ENCODE measurements at regions not wholly inside any gene's neighbourhood (a gene's known extent, or its start where the extent isn't known, plus 50 kb on each side); places are given as distances from the start of the nearest gene placed in this dataset.

GRCh38 chr5:89300426-89300970 lies 417.5 kb upstream of the MEF2C start:
- H3K4me2 ChIP-seq (ENCODE audit: low read length): no peak overlapping the region
- CTCF ChIA-PET (ENCODE audit: unreplicated experiment): no interaction called here
- POLR2A ChIA-PET: interaction anchor here (0.8 kb wide), 1 partner anchor 9 kb away, joined by 3 read pairs; no protein-coding TSS in a partner anchor
- no peak overlapping the region for H3K27ac ChIP-seq (ENCODE audit: low read depth, low read length, poor library complexity, severe bottlenecking)
- intact Hi-C loops (cut with micrococcal nuclease; ENCODE audit: unreplicated experiment): no loop called here
- H4K20me1 ChIP-seq (ENCODE audit: insufficient read depth, low read length): no peaks in the 10 kb centered on the region
- no TSS peak for BruUV-seq (replicated peaks)
- H3K36me3 ChIP-seq (ENCODE audit: insufficient read depth, low read length): no peaks in the 10 kb centered on the region
- no peaks in the 10 kb centered on the region for H3K9me2 ChIP-seq (ENCODE audit: insufficient read depth, low read length)
- DNase-seq (ENCODE audit: low spot score): no peak
- no peak overlapping the region for H3K4me3 ChIP-seq (ENCODE audit: low read depth, low read length, poor library complexity, severe bottlenecking)
- H2AFZ ChIP-seq (ENCODE audit: low read length): no peak overlapping the region
- no peaks in the 10 kb centered on the region for H3K9me3 ChIP-seq (ENCODE audit: low read length)
- H3K79me2 ChIP-seq (ENCODE audit: insufficient read depth, low read depth, low read length): no peaks in the 10 kb centered on the region
- no peaks in the 10 kb centered on the region for H3K4me1 ChIP-seq (ENCODE audit: insufficient read depth, low read length, poor library complexity, severe bottlenecking)
- no peak for TF ChIP-seq CTCF (conservative IDR thresholded peaks at IDR 0.05; ENCODE audit: low read length)
- TF ChIP-seq EZH2phosphoT487 (IDR thresholded peaks at IDR 0.05; ENCODE audit: borderline replicate concordance, low read depth, low read length): no peak

- no peaks in the 10 kb centered on the region for H3K9me3 ChIP-seq (ENCODE audit: low read length)
- H2AFZ ChIP-seq (ENCODE audit: low read length): no peak overlapping the region
- no peaks in the 10 kb centered on the region for H3K9me2 ChIP-seq (ENCODE audit: insufficient read depth, low read length)
- intact Hi-C loops (cut with micrococcal nuclease; ENCODE audit: unreplicated experiment): no loop called here
- no peak overlapping the region for H3K4me3 ChIP-seq (ENCODE audit: low read depth, low read length, poor library complexity, severe bottlenecking)
- ChIA-PET CTCF (ENCODE audit: unreplicated experiment) (no interaction called here), POLR2A (no interaction called here)
- H4K20me1 ChIP-seq (ENCODE audit: insufficient read depth, low read length): no peaks in the 10 kb centered on the region
- H3K4me1 ChIP-seq (ENCODE audit: insufficient read depth, low read length, poor library complexity, severe bottlenecking): no peaks in the 10 kb centered on the region
- H3K36me3 ChIP-seq (ENCODE audit: insufficient read depth, low read length): no peaks in the 10 kb centered on the region
- no peak overlapping the region for H3K4me2 ChIP-seq (ENCODE audit: low read length)
- DNase-seq (ENCODE audit: low spot score): no peak
- no peaks in the 10 kb centered on the region for H3K79me2 ChIP-seq (ENCODE audit: insufficient read depth, low read depth, low read length)
- BruUV-seq (replicated peaks): no TSS peak
- TF ChIP-seq EZH2phosphoT487 (IDR thresholded peaks at IDR 0.05; ENCODE audit: borderline replicate concordance, low read depth, low read length): no peak
- TF ChIP-seq CTCF (conservative IDR thresholded peaks at IDR 0.05; ENCODE audit: low read length): no peak
- no peak overlapping the region for H3K27ac ChIP-seq (ENCODE audit: low read depth, low read length, poor library complexity, severe bottlenecking)
These were observed 417.0 kb upstream of the MEF2C start for GRCh38 chr5:89299998-89300397.

- ChIA-PET POLR2A (interaction anchor here (0.7 to 1.2 kb wide), 3 partner anchors 12 to 560 kb away, joined by 3 to 5 read pairs (median 4); no protein-coding TSS in a partner anchor), CTCF (ENCODE audit: unreplicated experiment) (no interaction called here)
- Histone ChIP-seq H3K79me2 (ENCODE audit: insufficient read depth, low read depth, low read length) (no peaks in the 10 kb centered on the region), H3K27ac (ENCODE audit: low read depth, low read length, poor library complexity, severe bottlenecking) (no peak overlapping the region), H3K4me3 (ENCODE audit: low read depth, low read length, poor library complexity, severe bottlenecking) (no peak overlapping the region), H3K4me2 (ENCODE audit: low read length) (no peak overlapping the region), H4K20me1 (ENCODE audit: insufficient read depth, low read length) (no peaks in the 10 kb centered on the region), H3K4me1 (ENCODE audit: insufficient read depth, low read length, poor library complexity, severe bottlenecking) (no peaks in the 10 kb centered on the region), H2AFZ (ENCODE audit: low read length) (no peak overlapping the region), H3K9me3 (ENCODE audit: low read length) (no peaks in the 10 kb centered on the region), H3K36me3 (ENCODE audit: insufficient read depth, low read length) (no peaks in the 10 kb centered on the region), H3K9me2 (ENCODE audit: insufficient read depth, low read length) (no peaks in the 10 kb centered on the region)
- intact Hi-C loops (cut with micrococcal nuclease; ENCODE audit: unreplicated experiment): no loop called here
- no peak for DNase-seq (ENCODE audit: low spot score)
- no TSS peak for BruUV-seq (replicated peaks)
- TF ChIP-seq CTCF (conservative IDR thresholded peaks at IDR 0.05; ENCODE audit: low read length) (no peak), EZH2phosphoT487 (IDR thresholded peaks at IDR 0.05; ENCODE audit: borderline replicate concordance, low read depth, low read length) (no peak)
These were observed 414.1 kb upstream of the MEF2C start for GRCh38 chr5:89297066-89297465.

Data from OCI-LY7 (cell line).